DND-41 (cell line): ENCODE measurements at regions not wholly inside any gene's neighbourhood (a gene's known extent, or its start where the extent isn't known, plus 50 kb on each side); places are given as distances from the start of the nearest gene placed in this dataset.

ENCODE experiments used
- CTCF ChIP-seq: IDR thresholded peaks from 2 replicates; pipeline ENCODE4 v1.5.1; 2012; ENCODE audit warnings: borderline replicate concordance, low read length, moderate library complexity, mild to moderate bottlenecking; ENCODE audit not compliant: poor library complexity, severe bottlenecking; ENCODE audit errors: extremely low read depth
- EZH2 ChIP-seq: IDR thresholded peaks from 3 replicates; pipeline ENCODE4 v1.6.1; 2012; ENCODE audit warnings: borderline replicate concordance, low read depth, mild to moderate bottlenecking, moderate library complexity, low read length, inconsistent platforms; ENCODE audit not compliant: severe bottlenecking

- no peak for TF ChIP-seq CTCF
- no peak for TF ChIP-seq EZH2
These were observed 472.2 kb downstream of the MATN1 start for GRCh38 chr1:30250984-30251850.
